Small intestine (tissue), 7 donors: ENCODE measurements at regions not wholly inside any gene's neighbourhood (a gene's known extent, or its start where the extent isn't known, plus 50 kb on each side); places are given as distances from the start of the nearest gene placed in this dataset.

Source experiments
- DNase-seq, 2 donors: peaks; one replicate each; pipeline versions ENCODE4 v3.0.0 to v3.0.0-alpha.2; 2013
- FAIRE-seq: peaks from 2 replicates; lab custom pipeline; 2012; peaks lifted over from hg19 to GRCh38; lab: Jason Lieb, UNC
- H3K27ac ChIP-seq, 3 donors: one replicate each; pipeline ENCODE4 v1.5.1; 2013; ENCODE audit warnings: low read length in 2 of 3, mild to moderate bottlenecking in 2 of 3, control low read depth in 1 of 3, inconsistent platforms in 1 of 3, low read depth in 1 of 3, moderate library complexity in 1 of 3
- H3K27me3 ChIP-seq, 3 donors: one replicate each; pipeline ENCODE4 v1.6.1; 2013; ENCODE audit warnings: low read length in 3 of 3, inconsistent platforms in 1 of 3; ENCODE audit not compliant: control insufficient read depth in 3 of 3, insufficient read depth in 3 of 3
- H3K36me3 ChIP-seq, 3 donors: one replicate each; pipeline ENCODE4 v1.6.1; 2013; ENCODE audit warnings: low read length in 3 of 3, inconsistent platforms in 1 of 3, low read depth in 1 of 3, mild to moderate bottlenecking in 1 of 3, moderate library complexity in 1 of 3; ENCODE audit not compliant: control insufficient read depth in 3 of 3, insufficient read depth in 2 of 3
- H3K4me1 ChIP-seq, 3 donors: one replicate each; pipeline ENCODE4 v1.6.1; 2013; ENCODE audit warnings: low read length in 2 of 3, inconsistent platforms in 1 of 3, low read depth in 1 of 3, mild to moderate bottlenecking in 1 of 3, moderate library complexity in 1 of 3; ENCODE audit not compliant: control insufficient read depth in 3 of 3, insufficient read depth in 2 of 3
- H3K4me3 ChIP-seq, 3 donors: one replicate each; pipeline ENCODE4 v1.5.1; 2013; ENCODE audit warnings: low read length in 3 of 3, control low read depth in 1 of 3, inconsistent platforms in 1 of 3, low read depth in 1 of 3, mild to moderate bottlenecking in 1 of 3, moderate library complexity in 1 of 3
- H3K9me3 ChIP-seq, 2 donors: one replicate each; pipeline ENCODE4 v1.6.1; 2013; ENCODE audit warnings: low read depth in 1 of 2, low read length in 1 of 2; ENCODE audit not compliant: control insufficient read depth in 2 of 2, insufficient read depth in 1 of 2
- WGBS, 3 donors: extraction: QIAGEN DNeasy Blood & Tissue Kit; methylation state at CpG; one replicate each; pipeline ENCODE4 v1.1.7; 2013; 5-methylcytosine and 5-hydroxymethylcytosine counted together
- donor health status: healthy with polysubstance abuse.
- donor health status: control.
- donor health status: control.
- donor health status: Bipolar disorder and iron deficiency.
- donor health status: healthy.

- Histone ChIP-seq H3K9me3 (no peaks in the 10 kb centered on the region), H3K4me1 (peaks cover 0 to 12% (median 0%) of the 10 kb centered on the region in 3 donors), H3K27me3 (no peaks in the 10 kb centered on the region), H3K36me3 (no peaks in the 10 kb centered on the region), H3K4me3 (no peak overlapping the region), H3K27ac (no peak overlapping the region)
- 73 to 90% (median 88%) methylated on average over 3 of the region's 3 CpGs for WGBS, 3 donors
- DNase-seq (no peak), FAIRE-seq (no peak)
Observed at GRCh38 chr5:124515497-124516245, 230.8 kb downstream of the ZNF608 start.

- Histone ChIP-seq H3K4me3 (no peak overlapping the region), H3K27me3 (no peaks in the 10 kb centered on the region), H3K9me3 (no peaks in the 10 kb centered on the region), H3K4me1 (peaks cover 0 to 12% (median 0%) of the 10 kb centered on the region in 3 donors), H3K27ac (no peak overlapping the region), H3K36me3 (no peaks in the 10 kb centered on the region)
- WGBS, 3 donors = 88 to 96% (median 90%) methylated on average over 3 of the region's 3 CpGs
- no peak for DNase-seq
- FAIRE-seq = no peak
Observed at GRCh38 chr5:124514956-124515355, 231.5 kb downstream of the ZNF608 start.

DNA sequence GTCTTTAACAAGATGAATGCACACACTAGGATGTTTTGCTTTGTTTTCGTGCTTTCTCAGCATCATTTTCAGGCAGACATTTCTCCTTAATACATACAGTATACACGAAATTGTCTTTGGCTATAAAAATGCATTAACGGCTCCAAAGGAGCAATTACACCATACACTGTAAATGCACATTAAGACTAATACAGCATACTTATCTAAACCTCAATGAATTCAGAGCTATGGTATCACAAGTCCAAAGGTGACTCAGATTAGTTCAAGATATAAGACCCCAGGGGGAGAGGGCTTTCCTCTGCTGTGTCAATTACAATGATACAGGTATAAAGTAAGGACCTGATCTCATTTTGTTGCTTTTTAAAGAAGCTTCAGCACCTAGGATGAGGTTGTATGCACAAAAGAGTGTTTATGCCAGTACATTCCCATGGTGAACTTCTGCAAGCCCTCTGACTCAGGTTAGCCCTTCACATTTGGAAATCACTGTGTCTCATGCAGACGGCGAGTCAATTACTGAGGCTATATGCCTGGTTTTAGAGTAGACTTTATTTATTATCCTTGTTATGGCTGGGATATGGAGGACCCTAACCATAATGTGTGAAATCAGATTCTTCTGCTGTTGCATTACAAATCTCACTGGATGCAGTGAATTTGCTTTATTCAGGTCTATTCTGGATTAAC lies 233.3 kb downstream of the ZNF608 start:
- H3K36me3 ChIP-seq = no peaks in the 10 kb centered on the region
- H3K9me3 ChIP-seq = no peaks in the 10 kb centered on the region
- no peak overlapping the region for H3K27ac ChIP-seq
- peaks cover 0 to 12% (median 0%) of the 10 kb centered on the region in 3 donors for H3K4me1 ChIP-seq
- H3K4me3 ChIP-seq = no peak overlapping the region
- DNase-seq (peak in 1 of 2 donors; percentile 46), FAIRE-seq (no peak)
- H3K27me3 ChIP-seq = no peaks in the 10 kb centered on the region
- 38 to 78% (median 56%) methylated on average over 5 of the region's 5 CpGs for WGBS, 3 donors

DNA sequence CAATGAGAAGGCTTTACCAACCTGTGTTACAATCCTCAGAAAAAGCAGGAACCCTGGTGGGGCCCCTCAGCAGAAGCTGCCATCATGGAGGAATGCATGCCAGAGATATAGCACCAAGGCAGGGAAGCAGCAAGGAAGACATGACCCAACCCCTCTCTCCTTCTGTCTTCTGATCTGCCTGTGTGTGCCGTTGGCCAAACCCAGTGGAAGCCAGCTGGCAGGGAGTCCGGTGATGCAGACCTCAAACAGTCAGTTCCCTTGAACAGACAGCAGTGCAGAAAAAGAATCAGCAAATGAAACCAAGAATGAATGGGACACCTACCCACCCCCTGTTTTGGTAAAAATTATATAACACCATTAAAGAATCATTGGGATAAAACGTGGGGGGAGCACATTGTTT lies 234.2 kb downstream of the ZNF608 start:
- 59 to 74% (median 62%) methylated on average over 3 of the region's 3 CpGs for WGBS, 3 donors
- no peaks in the 10 kb centered on the region for H3K36me3 ChIP-seq
- H3K27ac ChIP-seq = no peak overlapping the region
- no peaks in the 10 kb centered on the region for H3K27me3 ChIP-seq
- no peaks in the 10 kb centered on the region for H3K9me3 ChIP-seq
- DNase-seq = no peak
- no peak overlapping the region for H3K4me3 ChIP-seq
- FAIRE-seq = no peak
- H3K4me1 ChIP-seq = peaks cover 0 to 12% (median 0%) of the 10 kb centered on the region in 3 donors

DNA sequence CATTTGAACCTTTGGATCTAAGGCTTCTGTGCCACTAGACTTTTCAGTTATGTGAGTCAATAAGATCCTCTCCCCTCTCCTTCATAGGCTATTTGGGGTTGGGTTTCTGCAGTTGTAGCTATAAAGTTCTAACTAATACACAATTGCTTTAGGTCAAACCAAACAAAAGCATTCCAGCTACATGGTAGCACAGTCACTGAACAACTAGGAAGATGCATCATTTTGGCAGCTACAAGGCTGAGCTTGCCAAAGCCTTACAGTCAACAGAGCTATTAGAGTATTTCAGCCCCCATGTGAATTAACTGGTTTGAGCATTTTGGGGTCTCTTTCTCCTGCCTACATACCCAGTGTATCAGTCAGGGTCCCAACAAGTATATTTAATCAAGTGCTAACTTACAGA lies 234.6 kb downstream of the ZNF608 start:
- DNase-seq (no peak), FAIRE-seq (no peak)
- Histone ChIP-seq H3K27ac (no peak overlapping the region), H3K9me3 (no peaks in the 10 kb centered on the region), H3K4me1 (peaks cover 0 to 12% (median 0%) of the 10 kb centered on the region in 3 donors), H3K36me3 (no peaks in the 10 kb centered on the region), H3K4me3 (no peak overlapping the region), H3K27me3 (no peaks in the 10 kb centered on the region)

- Histone ChIP-seq H3K27me3 (no peaks in the 10 kb centered on the region), H3K9me3 (no peaks in the 10 kb centered on the region), H3K4me1 (peaks cover 0 to 5% (median 0%) of the 10 kb centered on the region in 3 donors), H3K27ac (no peak overlapping the region), H3K4me3 (no peak overlapping the region), H3K36me3 (no peaks in the 10 kb centered on the region)
- 85 to 89% (median 89%) methylated on average over 2 of the region's 2 CpGs for WGBS, 3 donors
- DNase-seq (no peak), FAIRE-seq (no peak)
Observed at GRCh38 chr5:124507688-124508087, 238.8 kb downstream of the ZNF608 start.

DNA sequence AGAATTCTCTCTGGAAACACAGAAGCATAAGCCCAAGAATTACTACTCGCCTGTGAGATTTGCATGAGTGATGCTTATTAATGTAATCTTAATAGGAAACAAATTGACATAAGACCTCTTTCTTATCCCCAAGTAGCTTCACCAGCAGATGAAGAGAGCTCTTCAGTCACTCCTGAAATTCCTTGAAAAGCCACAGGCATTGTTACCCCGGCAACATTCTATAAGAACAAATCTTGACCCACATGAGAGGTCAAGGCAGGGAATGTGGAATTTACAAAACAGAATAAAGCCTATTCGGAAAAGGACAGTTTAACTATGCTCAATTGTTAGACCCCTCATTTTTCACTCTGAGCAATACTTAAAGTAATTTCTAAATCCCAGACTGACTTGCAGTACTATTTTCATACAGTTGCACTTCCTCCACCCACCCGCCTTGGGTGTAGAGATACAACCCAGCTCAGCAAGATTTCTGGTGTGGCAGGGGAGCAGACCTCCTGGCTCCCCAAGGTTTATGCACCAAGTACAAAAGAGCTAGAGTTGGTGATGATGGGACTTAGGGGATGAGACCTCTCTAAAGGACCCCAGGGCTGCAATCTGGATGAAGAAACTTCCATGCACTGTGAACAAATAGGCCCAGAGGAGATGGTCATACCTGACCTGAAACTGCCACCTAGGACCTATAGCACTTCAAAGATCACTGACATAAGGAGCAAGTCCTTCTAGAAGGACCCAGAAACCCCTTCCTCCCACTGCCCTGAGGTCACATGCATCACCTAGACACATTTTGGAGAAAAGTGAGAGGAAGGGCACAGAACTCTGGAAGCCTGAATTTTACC lies 242.1 kb downstream of the ZNF608 start:
- no peak overlapping the region for H3K4me3 ChIP-seq
- no peaks in the 10 kb centered on the region for H3K4me1 ChIP-seq
- no peak for DNase-seq
- no peaks in the 10 kb centered on the region for H3K27me3 ChIP-seq
- FAIRE-seq = no peak
- no peaks in the 10 kb centered on the region for H3K36me3 ChIP-seq
- H3K9me3 ChIP-seq = no peaks in the 10 kb centered on the region
- 77 to 91% (median 78%) methylated on average over 4 of the region's 4 CpGs for WGBS, 3 donors
- no peak overlapping the region for H3K27ac ChIP-seq

GRCh38 chr5:124502551-124502950 lies 243.9 kb downstream of the ZNF608 start:
- DNase-seq (no peak), FAIRE-seq (no peak)
- Histone ChIP-seq H3K4me1 (no peaks in the 10 kb centered on the region), H3K9me3 (no peaks in the 10 kb centered on the region), H3K27me3 (no peaks in the 10 kb centered on the region), H3K4me3 (no peak overlapping the region), H3K27ac (no peak overlapping the region), H3K36me3 (no peaks in the 10 kb centered on the region)
- WGBS, 3 donors = 86 to 90% (median 90%) methylated on average over 4 to 5 of the region's 5 CpGs
